Activated naive CD4-positive, alpha-beta T cell treated with anti-CD3 and anti-CD28 coated beads for 36 hours (primary cell): ENCODE measurements at regions not wholly inside any gene's neighbourhood (a gene's known extent, or its start where the extent isn't known, plus 50 kb on each side); places are given as distances from the start of the nearest gene placed in this dataset.

Experiments used
- CTCF ChIA-PET: fragments of 350-600 bp; sonication (Branson Sonifier 250); formaldehyde crosslinking; loops from one replicate; lab custom pipeline; 2021; ENCODE audit warnings: antibody characterized with exemption; lab: Charles Lee
- DNase-seq: peaks from one replicate; pipeline ENCODE4 v3.0.0-alpha.2; 2020
- H3K27ac Mint-ChIP-seq: one replicate; pipeline ENCODE4 v1.8.0; 2021; ENCODE audit warnings: mild to moderate bottlenecking, mixed read lengths
- H3K27me3 Mint-ChIP-seq: one replicate; pipeline ENCODE4 v1.8.0; 2021; ENCODE audit warnings: low read depth, mixed read lengths
- H3K36me3 Mint-ChIP-seq: one replicate; pipeline ENCODE4 v1.8.0; 2021; ENCODE audit warnings: low read depth, mixed read lengths
- H3K4me1 Mint-ChIP-seq: one replicate; pipeline ENCODE4 v1.8.0; 2021; ENCODE audit warnings: low read depth, mixed read lengths
- H3K4me3 Mint-ChIP-seq: one replicate; pipeline ENCODE4 v1.8.0; 2021; ENCODE audit warnings: mild to moderate bottlenecking, moderate library complexity, mixed read lengths
- H3K9me3 Mint-ChIP-seq: one replicate; pipeline ENCODE4 v1.8.0; 2021; ENCODE audit warnings: mixed read lengths
- intact Hi-C: fragments of 100-400 bp; cut with micrococcal nuclease; formaldehyde crosslinking; loops from one replicate; pipeline ENCODE4 v1.15.1; 2023

GRCh38 chr5:133675376-133676154 lies 63.2 kb upstream of the FSTL4 start:
- H3K9me3 Mint-ChIP-seq = peaks cover 2% of the 10 kb centered on the region
- H3K4me3 Mint-ChIP-seq = no peak overlapping the region
- H3K36me3 Mint-ChIP-seq = no peaks in the 10 kb centered on the region
- peaks cover 6% of the 10 kb centered on the region for H3K27me3 Mint-ChIP-seq
- no peak overlapping the region for H3K27ac Mint-ChIP-seq
- CTCF ChIA-PET = interaction anchor here (0.6 kb wide), 1 partner anchor 193 kb away, joined by 3 read pairs; no protein-coding TSS in a partner anchor
- no peaks in the 10 kb centered on the region for H3K4me1 Mint-ChIP-seq
- DNase-seq = no peak
- intact Hi-C loops = no loop called here

- H3K27me3 Mint-ChIP-seq = peaks cover 8% of the 10 kb centered on the region
- intact Hi-C loops = no loop called here
- CTCF ChIA-PET = no interaction called here
Observed at GRCh38 chr5:133670336-133670735, 58.0 kb upstream of the FSTL4 start.

GRCh38 chr5:133669472-133669871 lies 57.1 kb upstream of the FSTL4 start:
- CTCF ChIA-PET = no interaction called here

More at GRCh38 chr5:133670336-133670735, 58.0 kb upstream of the FSTL4 start:
- Mint-ChIP-seq H3K36me3 (no peaks in the 10 kb centered on the region), H3K4me3 (no peak overlapping the region), H3K4me1 (no peaks in the 10 kb centered on the region), H3K9me3 (peaks cover 3% of the 10 kb centered on the region), H3K27ac (no peak overlapping the region)
- no peak for DNase-seq

GRCh38 chr5:133668458-133668857 lies 56.1 kb upstream of the FSTL4 start:
- CTCF ChIA-PET = no interaction called here
- DNase-seq = no peak
- Mint-ChIP-seq H3K4me3 (no peak overlapping the region), H3K4me1 (no peaks in the 10 kb centered on the region), H3K9me3 (peaks cover 3% of the 10 kb centered on the region), H3K27me3 (peaks cover 8% of the 10 kb centered on the region), H3K27ac (no peak overlapping the region), H3K36me3 (no peaks in the 10 kb centered on the region)
- intact Hi-C loops = no loop called here

More at GRCh38 chr5:133669472-133669871, 57.1 kb upstream of the FSTL4 start:
- intact Hi-C loops = no loop called here
- Mint-ChIP-seq H3K27ac (no peak overlapping the region), H3K9me3 (peaks cover 3% of the 10 kb centered on the region), H3K36me3 (no peaks in the 10 kb centered on the region), H3K4me3 (no peak overlapping the region), H3K4me1 (no peaks in the 10 kb centered on the region), H3K27me3 (peaks cover 8% of the 10 kb centered on the region)
- no peak for DNase-seq

- intact Hi-C loops = no loop called here
- H3K27ac Mint-ChIP-seq = no peak overlapping the region
- no peaks in the 10 kb centered on the region for H3K36me3 Mint-ChIP-seq
- CTCF ChIA-PET = no interaction called here
- no peak overlapping the region for H3K4me3 Mint-ChIP-seq
- H3K4me1 Mint-ChIP-seq = no peaks in the 10 kb centered on the region
- H3K27me3 Mint-ChIP-seq = peaks cover 5% of the 10 kb centered on the region
- H3K9me3 Mint-ChIP-seq = peaks cover 3% of the 10 kb centered on the region
- no peak for DNase-seq
Observed at GRCh38 chr5:133667217-133667616, 54.9 kb upstream of the FSTL4 start.

- Mint-ChIP-seq H3K36me3 (no peaks in the 10 kb centered on the region), H3K4me1 (no peaks in the 10 kb centered on the region), H3K27me3 (peaks cover 6% of the 10 kb centered on the region), H3K27ac (no peak overlapping the region), H3K9me3 (peaks cover under 1% of the 10 kb centered on the region), H3K4me3 (no peak overlapping the region)
- CTCF ChIA-PET = no interaction called here
- intact Hi-C loops = no loop called here
- no peak for DNase-seq
Observed at GRCh38 chr5:133665571-133665970, 53.2 kb upstream of the FSTL4 start.

- DNase-seq = no peak
- no peaks in the 10 kb centered on the region for H3K4me1 Mint-ChIP-seq
- H3K27ac Mint-ChIP-seq = no peak overlapping the region
- H3K27me3 Mint-ChIP-seq = peaks cover 6% of the 10 kb centered on the region
- intact Hi-C loops = no loop called here
- H3K9me3 Mint-ChIP-seq = no peaks in the 10 kb centered on the region
- H3K36me3 Mint-ChIP-seq = no peaks in the 10 kb centered on the region
- CTCF ChIA-PET = interaction anchor here (1.0 kb wide), 1 partner anchor 27 kb away, joined by 3 read pairs; no protein-coding TSS in a partner anchor
- no peak overlapping the region for H3K4me3 Mint-ChIP-seq
Observed at GRCh38 chr5:133664422-133664821, 52.1 kb upstream of the FSTL4 start.

- H3K36me3 Mint-ChIP-seq = no peaks in the 10 kb centered on the region
- no peak overlapping the region for H3K4me3 Mint-ChIP-seq
- intact Hi-C loops = no loop called here
- no peak for DNase-seq
- H3K27ac Mint-ChIP-seq = no peak overlapping the region
- no peaks in the 10 kb centered on the region for H3K4me1 Mint-ChIP-seq
- peaks cover 6% of the 10 kb centered on the region for H3K27me3 Mint-ChIP-seq
- CTCF ChIA-PET = no interaction called here
- H3K9me3 Mint-ChIP-seq = no peaks in the 10 kb centered on the region
Observed at GRCh38 chr5:133663397-133664054, 51.2 kb upstream of the FSTL4 start.

GRCh38 chr5:133662578-133662977 lies 50.2 kb upstream of the FSTL4 start:
- H3K27ac Mint-ChIP-seq = no peak overlapping the region
- no peak overlapping the region for H3K4me3 Mint-ChIP-seq
- H3K9me3 Mint-ChIP-seq = no peaks in the 10 kb centered on the region
- CTCF ChIA-PET = no interaction called here
- intact Hi-C loops = no loop called here
- no peaks in the 10 kb centered on the region for H3K36me3 Mint-ChIP-seq
- no peak for DNase-seq
- H3K4me1 Mint-ChIP-seq = no peaks in the 10 kb centered on the region
- H3K27me3 Mint-ChIP-seq = peaks cover 6% of the 10 kb centered on the region
